Nephron progenitor cell (in vitro differentiated cells): ENCODE measurements at regions not wholly inside any gene's neighbourhood (a gene's known extent, or its start where the extent isn't known, plus 50 kb on each side); places are given as distances from the start of the nearest gene placed in this dataset.

Experiments used
- DNase-seq: peaks from one replicate; pipeline ENCODE4 v3.0.0; 2021
- H3K27ac Mint-ChIP-seq: 2 replicates; pipeline ENCODE4 v1.8.0; 2021; ENCODE audit warnings: mild to moderate bottlenecking, moderate library complexity, mixed read lengths
- H3K27me3 Mint-ChIP-seq: 2 replicates; pipeline ENCODE4 v1.8.0; 2021; ENCODE audit warnings: mild to moderate bottlenecking, low read depth, mixed read lengths; ENCODE audit not compliant: poor library complexity
- H3K36me3 Mint-ChIP-seq: 2 replicates; pipeline ENCODE4 v1.8.0; 2021; ENCODE audit warnings: low read depth, mixed read lengths
- H3K4me1 Mint-ChIP-seq: 2 replicates; pipeline ENCODE4 v1.8.0; 2021; ENCODE audit warnings: mixed read lengths
- H3K4me3 Mint-ChIP-seq: 2 replicates; pipeline ENCODE4 v1.8.0; 2021; ENCODE audit warnings: mild to moderate bottlenecking, moderate library complexity, mixed read lengths
- H3K9me3 Mint-ChIP-seq: 2 replicates; pipeline ENCODE4 v1.8.0; 2021; ENCODE audit warnings: mild to moderate bottlenecking, moderate library complexity, mixed read lengths
- CTCF ChIP-seq: fragments of 200-600 bp; sonication (generic); IDR thresholded peaks from 2 replicates; pipeline ENCODE4 v1.5.0; 2021; ENCODE audit warnings: antibody characterized with exemption

- no peak for DNase-seq
- Mint-ChIP-seq H3K4me3 (no peak overlapping the region), H3K9me3 (no peaks in the 10 kb centered on the region), H3K27ac (no peak overlapping the region), H3K36me3 (peaks cover 3% of the 10 kb centered on the region), H3K27me3 (peaks cover 8% of the 10 kb centered on the region), H3K4me1 (no peaks in the 10 kb centered on the region)
- no peak for TF ChIP-seq CTCF
Observed at GRCh38 chr15:94610069-94610468, 378.7 kb downstream of the MCTP2 start.

- H3K4me3 Mint-ChIP-seq = no peak overlapping the region
- H3K36me3 Mint-ChIP-seq = peaks cover 3% of the 10 kb centered on the region
- no peak for TF ChIP-seq CTCF
- no peaks in the 10 kb centered on the region for H3K9me3 Mint-ChIP-seq
- no peak overlapping the region for H3K27ac Mint-ChIP-seq
- no peak for DNase-seq
- peaks cover 8% of the 10 kb centered on the region for H3K27me3 Mint-ChIP-seq
- H3K4me1 Mint-ChIP-seq = no peaks in the 10 kb centered on the region
Observed at GRCh38 chr15:94610485-94610884, 379.1 kb downstream of the MCTP2 start.

GRCh38 chr15:94611656-94612055, 380.3 kb downstream of the MCTP2 start:
- H3K27me3 Mint-ChIP-seq = peaks cover 8% of the 10 kb centered on the region
- H3K4me1 Mint-ChIP-seq = no peaks in the 10 kb centered on the region
- peaks cover 3% of the 10 kb centered on the region for H3K36me3 Mint-ChIP-seq
- H3K4me3 Mint-ChIP-seq = no peak overlapping the region
- no peak overlapping the region for H3K27ac Mint-ChIP-seq
- TF ChIP-seq CTCF = no peak
- H3K9me3 Mint-ChIP-seq = no peaks in the 10 kb centered on the region
- no peak for DNase-seq

- Mint-ChIP-seq H3K36me3 (no peaks in the 10 kb centered on the region), H3K4me3 (no peak overlapping the region), H3K27me3 (peaks cover 8% of the 10 kb centered on the region), H3K4me1 (no peaks in the 10 kb centered on the region), H3K27ac (no peak overlapping the region), H3K9me3 (no peaks in the 10 kb centered on the region)
- TF ChIP-seq CTCF = no peak
- no peak for DNase-seq
Observed at GRCh38 chr15:94615688-94616087, 384.3 kb downstream of the MCTP2 start.

- Mint-ChIP-seq H3K27me3 (peaks cover 3% of the 10 kb centered on the region), H3K4me3 (no peak overlapping the region), H3K9me3 (no peaks in the 10 kb centered on the region), H3K27ac (no peak overlapping the region), H3K4me1 (no peaks in the 10 kb centered on the region), H3K36me3 (no peaks in the 10 kb centered on the region)
- DNase-seq = no peak
- TF ChIP-seq CTCF = no peak
Observed at GRCh38 chr15:94620632-94621031, 389.3 kb downstream of the MCTP2 start.

- no peak for TF ChIP-seq CTCF
- DNase-seq = no peak
- Mint-ChIP-seq H3K4me1 (no peaks in the 10 kb centered on the region), H3K9me3 (no peaks in the 10 kb centered on the region), H3K36me3 (no peaks in the 10 kb centered on the region), H3K27me3 (peaks cover 3% of the 10 kb centered on the region), H3K27ac (no peak overlapping the region), H3K4me3 (no peak overlapping the region)
Observed at GRCh38 chr15:94621736-94622135, 390.4 kb downstream of the MCTP2 start.
